ENCODE measurements at regions not wholly inside any gene's neighbourhood (a gene's known extent, or its start where the extent isn't known, plus 50 kb on each side); places are given as distances from the start of the nearest gene placed in this dataset.

DNA sequence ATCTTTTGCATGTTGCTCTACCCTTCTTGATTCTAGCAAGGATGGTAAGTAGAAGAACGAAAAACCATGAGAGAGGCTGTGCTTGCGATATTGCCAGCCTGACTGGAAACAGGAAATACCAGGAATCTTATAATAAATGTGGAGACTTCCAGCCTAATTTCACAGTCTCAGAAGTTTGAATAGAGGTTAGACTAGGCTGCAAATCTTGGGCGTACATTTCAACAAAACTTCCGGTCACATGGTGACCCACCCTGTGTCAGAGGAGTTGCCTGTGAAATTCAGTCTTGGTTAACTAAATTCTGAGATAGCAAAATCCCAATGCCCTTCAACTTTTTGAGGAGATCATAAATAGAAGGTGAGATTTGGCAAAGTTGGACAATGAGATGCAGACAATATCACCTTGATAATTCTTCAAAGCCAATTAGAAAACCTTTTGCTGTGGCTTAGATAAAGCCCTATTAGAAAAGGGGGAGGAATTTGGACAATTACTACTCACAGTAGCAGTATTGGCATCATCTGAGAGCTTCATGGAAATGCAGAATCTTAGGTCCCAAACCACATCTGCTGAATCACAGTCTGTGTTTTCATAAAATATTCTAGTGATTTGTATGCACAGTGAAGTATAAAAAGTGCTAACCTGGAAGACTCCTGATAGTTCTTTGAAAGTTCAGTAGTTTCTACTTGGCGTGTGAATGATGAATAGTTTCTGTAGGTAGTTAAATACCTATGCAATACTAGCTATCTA is 262.0 kb upstream of the JAG1 start:
- intact Hi-C loops (cut with micrococcal nuclease), result no loop called here

More for the DNA sequence above, 262.0 kb upstream of the JAG1 start:
- no peak overlapping the region for H3K18ac ChIP-seq (ENCODE audit: low read depth, low read length)
- WGBS, 2 experiments (ENCODE audit: extremely low coverage in 2 of 2, insufficient read length in 1 of 2), result no CpG with 5 or more reads among the region's 5 CpGs
- H2AFZ ChIP-seq (replicated peaks; ENCODE audit: low read length, poor library complexity), result no peak overlapping the region
- no peaks in the 10 kb centered on the region for H3K79me1 ChIP-seq (ENCODE audit: low read depth in 1 of 2, low read length in 2 of 2)
- BruUV-seq (replicated peaks), result no TSS peak
- H3K4me1 ChIP-seq (ENCODE audit: control insufficient read depth, insufficient read depth, low read length), result no peaks in the 10 kb centered on the region
- H4K91ac ChIP-seq (ENCODE audit: insufficient read depth, low read depth, low read length), result no peak overlapping the region
- H2BK120ac ChIP-seq (ENCODE audit: low read depth, low read length), result no peak overlapping the region
- H2BK20ac ChIP-seq (ENCODE audit: low read depth, low read length), result no peak overlapping the region
- no peak overlapping the region for H3K27ac ChIP-seq (ENCODE audit: insufficient read depth, low read length)
- no peak overlapping the region for H3K23ac ChIP-seq (ENCODE audit: low read depth, low read length)
- no peak overlapping the region for H2BK5ac ChIP-seq (ENCODE audit: low read depth, low read length, poor library complexity, severe bottlenecking)
- no peak for DNase-seq
- H2AK5ac ChIP-seq (ENCODE audit: low read depth, low read length), result no peak overlapping the region
- CTCF ChIA-PET, result interaction anchor here (0.6 kb wide), 1 partner anchor 82 kb away, joined by 3 read pairs; no protein-coding TSS in a partner anchor
- H3K9ac ChIP-seq (ENCODE audit: low read depth, low read length), result no peak overlapping the region
- no peaks in the 10 kb centered on the region for H4K20me1 ChIP-seq (ENCODE audit: insufficient read depth, low read length)
- H3K4me2 ChIP-seq (ENCODE audit: low read depth, low read length), result no peak overlapping the region
- no peaks in the 10 kb centered on the region; the same call in 1 of the 2 replicates for H3K27me3 ChIP-seq (ENCODE audit: control insufficient read depth, insufficient read depth, low read length)
- TF ChIP-seq MAZ (IDR thresholded peaks at IDR 0.05; ENCODE audit: borderline replicate concordance, low read depth, low read length), result no peak
- TF ChIP-seq FOS (IDR thresholded peaks at IDR 0.05; ENCODE audit: low read depth, low read length), result no peak
- no peaks in the 10 kb centered on the region for H3K9me1 ChIP-seq (ENCODE audit: insufficient read depth, low read length)
- H2BK15ac ChIP-seq (ENCODE audit: low read depth, low read length), result no peak overlapping the region
- no peaks in the 10 kb centered on the region for H3K9me3 ChIP-seq (ENCODE audit: control insufficient read depth, insufficient read depth, low read length)
- H3K36me3 ChIP-seq (ENCODE audit: control insufficient read depth, insufficient read depth, low read length), result no peaks in the 10 kb centered on the region
- in situ Hi-C loops (cut with MboI; ENCODE audit: low sequenced_read_pairs), result no loop called here
- H3K4me3 ChIP-seq (ENCODE audit: insufficient read depth, low read depth, low read length), result no peak overlapping the region
- H4K5ac ChIP-seq (ENCODE audit: low read depth, low read length), result no peak overlapping the region
- dilution Hi-C loops (cut with HindIII; ENCODE audit: low sequenced_read_pairs, unreplicated experiment), result no loop called here
- H3K56ac ChIP-seq (ENCODE audit: extremely low read depth, insufficient read depth, low read length), result no peak overlapping the region
- no peak overlapping the region for H3K4ac ChIP-seq (ENCODE audit: low read depth, low read length)
- no peak overlapping the region for H2AK9ac ChIP-seq (replicated peaks; ENCODE audit: low read depth, low read length, poor library complexity)
- H4K8ac ChIP-seq (ENCODE audit: low read depth in 2 of 2, low read length in 2 of 2), result no peak overlapping the region
- ATAC-seq (ENCODE audit: low read depth), result no peak
- POLR2A ChIA-PET (ENCODE audit: unreplicated experiment), result no interaction called here
- no peak overlapping the region for H3K14ac ChIP-seq (replicated peaks; ENCODE audit: low read depth, low read length)
